ENCODE measurements at regions not wholly inside any gene's neighbourhood (a gene's known extent, or its start where the extent isn't known, plus 50 kb on each side); places are given as distances from the start of the nearest gene placed in this dataset.

DNA sequence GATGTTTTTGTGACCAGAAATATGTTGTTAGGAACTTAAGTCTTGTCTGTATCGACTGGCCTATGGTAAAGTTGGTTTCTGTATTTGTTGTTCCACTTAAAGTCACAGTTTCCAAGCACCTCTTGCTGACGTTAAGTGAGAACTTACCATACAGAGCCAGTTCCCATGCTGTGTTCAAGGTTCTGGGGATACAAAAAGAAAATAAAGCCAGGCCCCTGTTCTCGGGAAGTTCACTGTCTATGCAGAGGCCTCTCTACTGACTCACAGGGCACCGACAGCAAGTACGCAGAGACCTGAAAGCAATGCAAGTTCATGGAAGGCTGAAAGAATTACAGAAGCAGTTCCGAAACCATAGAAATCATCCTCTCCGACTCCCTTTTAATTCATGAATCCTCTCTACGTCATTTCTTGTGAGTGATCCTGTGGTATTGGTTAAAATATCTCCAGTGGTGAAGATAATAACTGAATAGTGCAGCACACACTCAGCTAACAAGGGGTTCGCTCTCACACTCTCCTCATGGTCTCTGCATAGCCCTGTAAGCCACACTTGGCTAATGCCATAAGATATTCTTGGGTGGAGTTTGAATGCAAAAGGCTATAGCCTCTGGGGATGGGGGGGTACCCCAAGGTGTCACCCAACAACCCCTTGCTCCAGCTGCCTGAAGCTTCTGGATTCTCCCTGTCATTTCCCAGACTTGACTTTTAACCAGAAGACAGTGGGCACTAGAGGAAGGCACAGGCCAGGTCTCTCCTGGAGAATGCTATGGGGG is 91.2 kb upstream of the EXOC2 start:
- Histone ChIP-seq H4K20me1 (ENCODE audit: control insufficient read depth, extremely low read depth, insufficient read depth, low read length) (no peaks in the 10 kb centered on the region), H3K4me1 (ENCODE audit: control insufficient read depth, extremely low read depth, insufficient read depth, low read length) (no peaks in the 10 kb centered on the region), H3K79me2 (ENCODE audit: control insufficient read depth, insufficient read depth, low read length) (no peaks in the 10 kb centered on the region), H3K27me3 (ENCODE audit: control insufficient read depth, insufficient read depth, low read length) (no peaks in the 10 kb centered on the region), H3K36me3 (ENCODE audit: control insufficient read depth, insufficient read depth, low read length) (no peaks in the 10 kb centered on the region), H3K9ac (ENCODE audit: insufficient read depth, low read length) (no peak overlapping the region), H3K27ac (ENCODE audit: insufficient read depth, low read length) (no peak overlapping the region), H3K9me3 (ENCODE audit: control insufficient read depth, insufficient read depth, low read depth, low read length) (no peaks in the 10 kb centered on the region), H3K4me2 (ENCODE audit: extremely low read depth, insufficient read depth, low read length) (no peak overlapping the region), H3K4me3 (replicated peaks in 1 of 4; ENCODE audit: control extremely low read depth in 1 of 4, insufficient read depth in 1 of 4, low read depth in 3 of 4, low read length in 4 of 4) (no peak overlapping the region), H2AFZ (ENCODE audit: low read length) (no peak overlapping the region)
- TF ChIP-seq EZH2 (IDR thresholded peaks at IDR 0.05; ENCODE audit: low read length, missing control alignments) (no peak), CTCF (conservative IDR thresholded peaks at IDR 0.05 in 1 of 2, IDR thresholded peaks at IDR 0.05 in 1 of 2; ENCODE audit: low read depth in 1 of 2, low read length in 2 of 2) (no peak)
- no peak for DNase-seq (ENCODE audit: low read depth in 2 of 2)

DNA sequence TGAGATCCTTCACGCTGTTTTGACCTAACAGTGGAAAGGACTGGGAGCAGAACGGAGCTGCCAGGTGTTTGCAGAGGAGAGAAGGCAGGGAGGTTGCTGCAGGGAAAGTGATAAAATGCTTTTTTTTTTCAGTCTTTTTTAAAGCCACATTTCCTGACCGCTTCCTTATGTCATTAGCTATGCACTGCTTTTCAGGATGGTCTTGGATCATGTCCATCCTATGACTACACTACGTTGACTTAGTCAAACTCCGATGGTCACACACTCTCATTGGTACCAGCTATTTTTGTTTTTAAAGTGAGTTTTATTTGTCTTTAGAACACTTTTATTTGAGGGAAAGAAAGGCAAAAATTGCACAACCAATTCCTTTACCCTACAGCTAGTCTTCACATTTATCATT is 89.2 kb upstream of the EXOC2 start:
- no peaks in the 10 kb centered on the region for H3K9me3 ChIP-seq (ENCODE audit: control insufficient read depth, insufficient read depth, low read depth, low read length)
- H4K20me1 ChIP-seq (ENCODE audit: control insufficient read depth, extremely low read depth, insufficient read depth, low read length), result no peaks in the 10 kb centered on the region
- DNase-seq (ENCODE audit: low read depth in 2 of 2), result peak in 1 of 2 donors; percentile 12
- H3K4me1 ChIP-seq (ENCODE audit: control insufficient read depth, extremely low read depth, insufficient read depth, low read length), result no peaks in the 10 kb centered on the region
- no peaks in the 10 kb centered on the region for H3K36me3 ChIP-seq (ENCODE audit: control insufficient read depth, insufficient read depth, low read length)
- H3K4me3 ChIP-seq (replicated peaks in 1 of 4; ENCODE audit: control extremely low read depth in 1 of 4, insufficient read depth in 1 of 4, low read depth in 3 of 4, low read length in 4 of 4), result no peak overlapping the region
- H3K27me3 ChIP-seq (ENCODE audit: control insufficient read depth, insufficient read depth, low read length), result no peaks in the 10 kb centered on the region
- H3K9ac ChIP-seq (ENCODE audit: insufficient read depth, low read length), result no peak overlapping the region
- H3K4me2 ChIP-seq (ENCODE audit: extremely low read depth, insufficient read depth, low read length), result no peak overlapping the region
- TF ChIP-seq CTCF (conservative IDR thresholded peaks at IDR 0.05 in 1 of 2, IDR thresholded peaks at IDR 0.05 in 1 of 2; ENCODE audit: low read depth in 1 of 2, low read length in 2 of 2) (no peak), EZH2 (IDR thresholded peaks at IDR 0.05; ENCODE audit: low read length, missing control alignments) (no peak)
- H3K27ac ChIP-seq (ENCODE audit: insufficient read depth, low read length), result no peak overlapping the region
- no peak overlapping the region for H2AFZ ChIP-seq (ENCODE audit: low read length)
- H3K79me2 ChIP-seq (ENCODE audit: control insufficient read depth, insufficient read depth, low read length), result no peaks in the 10 kb centered on the region

GRCh38 chr6:781350-781961 is 88.5 kb upstream of the EXOC2 start:
- DNase-seq (ENCODE audit: low read depth in 2 of 2), result no peak
- peaks cover 3% of the 10 kb centered on the region for H3K27me3 ChIP-seq (ENCODE audit: control insufficient read depth, insufficient read depth, low read length)

More at GRCh38 chr6:781350-781961, 88.5 kb upstream of the EXOC2 start:
- no peaks in the 10 kb centered on the region for H3K36me3 ChIP-seq (ENCODE audit: control insufficient read depth, insufficient read depth, low read length)
- H3K79me2 ChIP-seq (ENCODE audit: control insufficient read depth, insufficient read depth, low read length), result no peaks in the 10 kb centered on the region
- no peaks in the 10 kb centered on the region for H3K9me3 ChIP-seq (ENCODE audit: control insufficient read depth, insufficient read depth, low read depth, low read length)
- no peak overlapping the region for H2AFZ ChIP-seq (ENCODE audit: low read length)
- H3K9ac ChIP-seq (ENCODE audit: insufficient read depth, low read length), result no peak overlapping the region
- H3K4me1 ChIP-seq (ENCODE audit: control insufficient read depth, extremely low read depth, insufficient read depth, low read length), result no peaks in the 10 kb centered on the region
- H4K20me1 ChIP-seq (ENCODE audit: control insufficient read depth, extremely low read depth, insufficient read depth, low read length), result no peaks in the 10 kb centered on the region
- H3K27ac ChIP-seq (ENCODE audit: insufficient read depth, low read length), result no peak overlapping the region
- no peak overlapping the region for H3K4me2 ChIP-seq (ENCODE audit: extremely low read depth, insufficient read depth, low read length)
- H3K4me3 ChIP-seq (replicated peaks in 1 of 4; ENCODE audit: control extremely low read depth in 1 of 4, insufficient read depth in 1 of 4, low read depth in 3 of 4, low read length in 4 of 4), result no peak overlapping the region
- TF ChIP-seq EZH2 (IDR thresholded peaks at IDR 0.05; ENCODE audit: low read length, missing control alignments), result no peak
- no peak for TF ChIP-seq CTCF (conservative IDR thresholded peaks at IDR 0.05 in 1 of 2, IDR thresholded peaks at IDR 0.05 in 1 of 2; ENCODE audit: low read depth in 1 of 2, low read length in 2 of 2)
